Left renal pelvis (tissue), 4 donors: ENCODE measurements at regions not wholly inside any gene's neighbourhood (a gene's known extent, or its start where the extent isn't known, plus 50 kb on each side); places are given as distances from the start of the nearest gene placed in this dataset.
"Not testable (repeated sequence)": the region's sequence is repeated elsewhere in the genome, so short reads cannot be mapped to it uniquely, and the experiment has no call there.

Experiments used
- DNase-seq, 4 donors: peaks; one replicate each; pipeline ENCODE4 v3.0.0-alpha.2; 2013; ENCODE audit warnings: low read depth in 4 of 4, low spot score in 3 of 4

GRCh38 chrX:38937400-38937799 is 136.1 kb downstream of the MID1IP1 start:
- DNase-seq: no peak

- no peak for DNase-seq
Observed at GRCh38 chrX:38937926-38938325, 136.7 kb downstream of the MID1IP1 start.

- no peak for DNase-seq
Observed at GRCh38 chrX:38939067-38939466, 137.8 kb downstream of the MID1IP1 start.

- no peak for DNase-seq
Observed at GRCh38 chrX:38940547-38940946, 139.3 kb downstream of the MID1IP1 start.

GRCh38 chrX:38941675-38942074 is 140.4 kb downstream of the MID1IP1 start:
- DNase-seq: no peak

GRCh38 chrX:38943120-38943519 is 141.9 kb downstream of the MID1IP1 start:
- DNase-seq: no peak

- DNase-seq: no peak
Observed at GRCh38 chrX:38948046-38948445, 146.8 kb downstream of the MID1IP1 start.

GRCh38 chrX:38954520-38954919 is 153.3 kb downstream of the MID1IP1 start:
- no peak for DNase-seq

GRCh38 chrX:38959736-38960135 is 158.5 kb downstream of the MID1IP1 start:
- no peak for DNase-seq

GRCh38 chrX:38960137-38960536 is 158.9 kb downstream of the MID1IP1 start:
- DNase-seq: peak in 1 of 4 donors; percentile 6

GRCh38 chrX:38961936-38962335 is 160.7 kb downstream of the MID1IP1 start:
- DNase-seq: no peak

- DNase-seq: not testable (repeated sequence)
Observed at GRCh38 chrX:38963244-38963643, 162.0 kb downstream of the MID1IP1 start.

- no peak for DNase-seq
Observed at GRCh38 chrX:38965888-38966287, 164.6 kb downstream of the MID1IP1 start.

GRCh38 chrX:38968344-38969216 is 167.3 kb downstream of the MID1IP1 start:
- DNase-seq: no peak

- no peak for DNase-seq
Observed at GRCh38 chrX:38970074-38970473, 168.8 kb downstream of the MID1IP1 start.

GRCh38 chrX:38970845-38971244 is 169.6 kb downstream of the MID1IP1 start:
- DNase-seq: no peak

- DNase-seq: no peak
Observed at GRCh38 chrX:38973322-38973721, 172.1 kb downstream of the MID1IP1 start.

- DNase-seq: no peak
Observed at GRCh38 chrX:38974542-38974941, 173.3 kb downstream of the MID1IP1 start.

GRCh38 chrX:38975368-38975942 is 174.2 kb downstream of the MID1IP1 start:
- DNase-seq: no peak

- no peak for DNase-seq
Observed at GRCh38 chrX:38982370-38982769, 181.1 kb downstream of the MID1IP1 start.

- no peak for DNase-seq
Observed at GRCh38 chrX:38982843-38983242, 181.6 kb downstream of the MID1IP1 start.

- no peak for DNase-seq
Observed at GRCh38 chrX:38985375-38985774, 184.1 kb downstream of the MID1IP1 start.
